ENCODE measurements at regions not wholly inside any gene's neighbourhood (a gene's known extent, or its start where the extent isn't known, plus 50 kb on each side); places are given as distances from the start of the nearest gene placed in this dataset.
"Not testable (repeated sequence)": the region's sequence is repeated elsewhere in the genome, so short reads cannot be mapped to it uniquely, and the experiment has no call there.

DNA sequence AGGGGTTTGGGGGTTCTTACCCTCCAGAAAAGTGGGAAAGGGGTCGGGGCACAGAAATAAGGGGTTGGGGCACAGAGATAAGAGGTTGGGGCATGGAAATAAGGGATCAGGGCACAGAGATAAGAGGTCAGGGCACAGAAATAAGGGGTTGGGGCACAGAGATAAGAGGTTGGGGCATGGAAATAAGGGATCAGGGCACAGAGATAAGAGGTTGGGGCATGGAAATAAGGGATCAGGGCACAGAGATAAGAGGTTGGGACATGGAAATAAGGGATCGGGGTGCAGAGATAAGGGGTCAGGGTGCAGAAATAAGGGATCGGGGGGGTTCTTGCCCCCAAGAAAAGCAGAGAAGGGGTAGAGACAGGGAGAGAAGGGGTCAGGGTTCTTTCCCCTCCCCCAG, 69.2 kb downstream of the RAP2B start:
- not testable (repeated sequence) for TF ChIP-seq ZNF274 (IDR thresholded peaks at IDR 0.05; ENCODE audit: low read depth, low read length); SUZ12 (IDR thresholded peaks at IDR 0.05; ENCODE audit: extremely low read depth, insufficient read depth, insufficient read length)

Measured in NT2/D1 (cell line).